CD1c-positive myeloid dendritic cell (primary cell): ENCODE measurements at regions not wholly inside any gene's neighbourhood (a gene's known extent, or its start where the extent isn't known, plus 50 kb on each side); places are given as distances from the start of the nearest gene placed in this dataset.

Experiments used
- DNase-seq: peaks from one replicate; pipeline ENCODE4 v3.0.0-alpha.2; 2016; ENCODE audit errors: extremely low spot score

GRCh38 chr20:24376311-24377099 lies 92.9 kb upstream of the SYNDIG1 start:
- DNase-seq, result no peak

- no peak for DNase-seq
Measured at GRCh38 chr20:24373372-24373771, 96.1 kb upstream of the SYNDIG1 start.

GRCh38 chr20:24370911-24371695 lies 98.3 kb upstream of the SYNDIG1 start:
- no peak for DNase-seq

- DNase-seq, result no peak
Measured at GRCh38 chr20:24370249-24370648, 99.2 kb upstream of the SYNDIG1 start.

GRCh38 chr20:24368253-24368652 lies 101.2 kb upstream of the SYNDIG1 start:
- DNase-seq, result no peak

GRCh38 chr20:24366336-24367004 lies 103.0 kb upstream of the SYNDIG1 start:
- no peak for DNase-seq

GRCh38 chr20:24365670-24366069 lies 103.8 kb upstream of the SYNDIG1 start:
- DNase-seq, result no peak

- DNase-seq, result no peak
Measured at GRCh38 chr20:24364482-24364881, 104.9 kb upstream of the SYNDIG1 start.

GRCh38 chr20:24363031-24363430 lies 106.4 kb upstream of the SYNDIG1 start:
- DNase-seq, result no peak

GRCh38 chr20:24362080-24362479 lies 107.3 kb upstream of the SYNDIG1 start:
- no peak for DNase-seq

GRCh38 chr20:24361541-24361940 lies 107.9 kb upstream of the SYNDIG1 start:
- DNase-seq, result no peak

GRCh38 chr20:24360531-24360930 lies 108.9 kb upstream of the SYNDIG1 start:
- no peak for DNase-seq

- DNase-seq, result no peak
Measured at GRCh38 chr20:24359321-24360027, 110.0 kb upstream of the SYNDIG1 start.

GRCh38 chr20:24357931-24358330 lies 111.5 kb upstream of the SYNDIG1 start:
- no peak for DNase-seq

GRCh38 chr20:24357177-24357576 lies 112.3 kb upstream of the SYNDIG1 start:
- DNase-seq, result no peak

- no peak for DNase-seq
Measured at GRCh38 chr20:24353135-24353690, 116.2 kb upstream of the SYNDIG1 start.

GRCh38 chr20:24350923-24351368 lies 118.5 kb upstream of the SYNDIG1 start:
- DNase-seq, result no peak

GRCh38 chr20:24341781-24342180 lies 127.6 kb upstream of the SYNDIG1 start:
- DNase-seq, result no peak

- DNase-seq, result no peak
Measured at GRCh38 chr20:24340933-24341332, 128.5 kb upstream of the SYNDIG1 start.

GRCh38 chr20:24339210-24339641 lies 130.2 kb upstream of the SYNDIG1 start:
- no peak for DNase-seq

GRCh38 chr20:24337551-24337950 lies 131.9 kb upstream of the SYNDIG1 start:
- DNase-seq, result no peak
